HG03558 (cell line): ENCODE measurements at regions not wholly inside any gene's neighbourhood (a gene's known extent, or its start where the extent isn't known, plus 50 kb on each side); places are given as distances from the start of the nearest gene placed in this dataset.
"Not testable (repeated sequence)": the region's sequence is repeated elsewhere in the genome, so short reads cannot be mapped to it uniquely, and the experiment has no call there.

ENCODE experiments used
- ATAC-seq: cut with Tn5 transposase; IDR thresholded peaks from one replicate; pipeline ENCODE4 v1.9.1; 2021; ENCODE audit warnings: moderate number of reproducible peaks; ENCODE audit not compliant: unreplicated experiment; ENCODE audit errors: extremely low read depth

GRCh38 chr14:71382315-71382714 lies 475.1 kb downstream of the PCNX1 start:
- ATAC-seq, result no peak

- no peak for ATAC-seq
Observed at GRCh38 chr14:71383510-71383909, 476.3 kb downstream of the PCNX1 start.

GRCh38 chr14:71384007-71384845 lies 477.0 kb downstream of the PCNX1 start:
- ATAC-seq, result no peak

DNA sequence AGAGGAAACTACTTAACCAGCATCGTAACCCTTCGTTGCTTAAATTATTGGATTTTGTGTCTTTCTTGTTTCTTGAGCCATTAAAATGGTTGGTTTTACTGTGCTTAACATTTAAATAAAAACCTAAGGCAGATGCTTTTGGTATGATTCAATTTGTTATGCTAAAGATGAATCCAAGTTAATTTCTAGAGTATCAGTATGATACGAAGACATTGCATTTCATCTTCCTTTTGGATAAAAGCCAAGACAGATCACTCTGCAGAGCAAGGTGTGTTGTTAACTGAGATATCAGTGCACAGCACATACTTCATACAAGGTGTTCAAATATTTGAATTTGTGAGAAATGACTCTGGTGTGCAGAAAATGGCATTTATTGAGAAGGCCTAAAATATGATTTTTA lies 480.5 kb downstream of the PCNX1 start:
- no peak for ATAC-seq

- no peak for ATAC-seq
Observed at GRCh38 chr14:71388336-71388735, 481.1 kb downstream of the PCNX1 start.

GRCh38 chr14:71388862-71389261 lies 481.6 kb downstream of the PCNX1 start:
- no peak for ATAC-seq

GRCh38 chr14:71394386-71394785 lies 487.1 kb downstream of the PCNX1 start:
- no peak for ATAC-seq

GRCh38 chr14:71395151-71395604 lies 487.9 kb downstream of the PCNX1 start:
- ATAC-seq, result no peak

DNA sequence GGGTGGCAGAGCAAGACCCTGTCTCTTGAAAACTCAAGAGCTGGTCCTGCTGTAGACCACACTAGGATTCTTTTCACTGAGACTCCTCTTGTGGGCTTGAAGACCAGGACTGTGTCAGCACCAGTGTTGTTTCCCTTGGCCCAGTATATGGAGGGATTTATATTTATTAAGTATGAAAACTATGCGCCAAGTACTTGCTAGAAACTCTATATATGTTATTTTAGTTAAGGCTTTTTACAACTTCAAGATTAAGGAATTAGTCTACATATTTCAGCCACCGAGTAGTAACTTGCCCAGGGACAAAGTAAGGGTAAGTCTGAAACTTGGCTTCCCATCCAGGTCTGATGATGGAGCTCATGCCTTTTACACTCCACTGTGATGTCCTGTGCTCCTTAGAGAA lies 488.4 kb downstream of the PCNX1 start:
- ATAC-seq, result no peak

DNA sequence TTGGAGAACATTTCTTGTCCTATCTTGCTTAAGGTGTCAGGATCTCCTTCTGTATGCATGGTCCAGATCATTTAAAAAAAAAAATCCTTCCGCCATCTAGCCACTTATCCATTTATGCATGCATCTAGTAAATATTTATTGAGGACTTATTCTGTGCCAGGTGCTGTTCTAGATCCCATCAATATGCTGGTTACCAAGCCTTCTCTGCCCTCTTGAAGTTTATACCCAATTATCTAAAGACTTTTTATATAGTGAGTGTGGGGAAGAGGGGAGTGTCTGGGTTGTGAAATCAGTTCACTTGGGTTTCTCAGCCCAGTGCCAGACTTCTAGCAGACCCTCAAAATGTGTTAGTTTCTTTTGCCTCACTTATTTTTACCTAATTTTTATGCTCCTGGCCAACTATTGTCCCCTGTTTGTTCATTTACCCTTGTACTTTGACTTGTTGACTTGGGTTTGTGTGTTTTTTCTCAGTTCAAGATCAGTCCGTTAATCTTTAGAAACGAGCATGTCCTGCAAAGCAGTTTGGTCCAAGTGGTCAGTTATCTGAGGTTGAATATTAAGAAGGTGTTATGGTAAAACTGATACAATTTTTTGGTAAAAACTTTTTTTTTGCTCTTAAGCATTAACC lies 488.9 kb downstream of the PCNX1 start:
- no peak for ATAC-seq

DNA sequence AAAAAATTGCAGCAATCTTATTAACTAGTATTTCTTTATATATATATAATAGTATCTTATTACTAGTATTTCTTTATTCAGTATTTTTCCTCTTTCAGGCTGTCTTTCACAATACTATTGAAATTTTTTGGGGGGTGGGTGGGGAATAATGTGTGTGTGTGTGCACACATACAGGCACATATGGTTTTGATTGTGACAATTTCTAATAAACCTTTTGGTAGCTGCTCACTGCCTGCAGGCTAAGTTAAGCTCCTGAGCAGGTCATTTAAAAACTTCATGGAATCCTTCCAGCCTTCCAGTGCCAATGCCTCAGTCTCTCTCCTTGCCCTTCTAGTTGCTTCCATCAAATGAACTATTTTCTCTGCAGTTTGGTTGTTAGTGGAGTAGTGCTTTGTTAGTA lies 490.1 kb downstream of the PCNX1 start:
- ATAC-seq, result no peak

DNA sequence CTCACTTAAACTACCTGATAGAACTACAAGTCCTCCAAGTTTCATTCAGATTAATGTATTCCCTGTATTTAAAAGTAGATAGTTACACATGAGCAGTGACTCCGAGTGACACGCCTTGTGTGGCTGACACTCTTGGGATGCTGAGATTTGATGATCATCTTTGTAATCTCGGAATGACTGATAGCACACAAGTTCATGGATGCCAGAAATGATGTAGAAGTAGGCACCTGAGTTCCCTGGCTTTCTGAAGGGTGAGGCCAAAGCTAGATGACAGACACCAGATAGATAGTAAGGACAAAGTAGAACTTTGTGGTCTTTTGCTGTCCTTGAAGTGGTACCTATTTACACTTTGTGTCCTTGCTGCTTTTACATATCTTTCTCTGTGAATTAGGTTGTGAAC lies 491.2 kb downstream of the PCNX1 start:
- no peak for ATAC-seq

DNA sequence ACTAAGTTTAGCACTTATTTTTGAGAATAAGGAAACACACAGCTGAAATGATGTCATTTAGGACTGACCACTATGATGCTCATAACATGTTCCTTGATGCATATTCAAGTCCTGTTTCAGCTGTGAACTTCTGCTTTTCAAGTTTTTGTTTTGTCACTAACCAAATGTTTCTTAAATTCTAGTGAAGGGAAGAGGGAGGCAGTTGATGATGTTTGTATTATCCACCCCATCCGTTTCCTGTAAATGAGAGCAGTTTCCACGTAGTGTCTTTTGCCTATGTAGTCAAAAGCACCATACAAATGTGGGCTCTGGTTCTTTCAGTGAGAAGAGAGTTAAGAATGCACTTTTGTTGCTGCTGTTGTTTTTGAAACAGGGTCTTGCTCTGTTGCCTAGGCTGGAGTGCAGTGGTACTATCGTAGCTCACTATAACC lies 491.8 kb downstream of the PCNX1 start:
- ATAC-seq, result peak; percentile 55

GRCh38 chr14:71400871-71401321 lies 493.6 kb downstream of the PCNX1 start:
- no peak for ATAC-seq

DNA sequence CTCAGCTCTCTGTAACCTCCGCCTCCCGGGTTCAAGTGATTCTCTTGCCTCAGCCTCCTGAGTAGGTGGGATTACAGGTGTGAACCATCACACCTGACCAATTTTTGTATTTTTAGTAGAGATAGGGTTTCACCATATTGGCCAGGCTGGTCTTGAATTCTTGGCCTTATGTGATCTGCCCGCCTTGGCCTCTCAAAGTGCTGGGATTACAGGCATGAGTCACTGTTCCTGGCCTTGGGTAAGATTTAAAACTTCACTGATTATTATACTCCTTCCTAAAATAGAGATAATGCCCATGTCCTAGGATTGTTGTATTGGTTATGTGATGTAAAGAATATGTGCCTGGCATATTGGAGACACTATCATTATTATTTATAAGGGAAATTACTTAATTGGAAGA lies 495.2 kb downstream of the PCNX1 start:
- ATAC-seq, result not testable (repeated sequence)

- no peak for ATAC-seq
Observed at GRCh38 chr14:71403656-71404055, 496.4 kb downstream of the PCNX1 start.

DNA sequence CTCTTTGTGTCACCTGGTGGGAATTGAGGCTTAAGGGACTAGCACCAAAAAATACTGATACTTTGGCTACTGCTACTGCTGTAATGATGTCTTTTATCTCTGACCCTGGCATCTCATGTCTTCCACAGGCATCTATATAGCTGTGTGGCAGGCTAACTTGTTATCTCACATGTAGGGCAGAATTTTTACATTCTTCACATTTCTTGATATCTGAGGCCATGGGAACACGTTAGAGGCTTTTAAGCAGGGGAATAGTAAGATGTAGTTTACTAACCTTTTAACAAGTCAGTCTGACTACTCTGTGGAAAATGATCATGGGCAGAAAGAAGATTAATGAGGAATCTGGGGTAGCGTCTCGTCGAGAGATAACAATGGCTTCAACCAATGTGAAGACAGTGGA lies 498.4 kb downstream of the PCNX1 start:
- no peak for ATAC-seq

DNA sequence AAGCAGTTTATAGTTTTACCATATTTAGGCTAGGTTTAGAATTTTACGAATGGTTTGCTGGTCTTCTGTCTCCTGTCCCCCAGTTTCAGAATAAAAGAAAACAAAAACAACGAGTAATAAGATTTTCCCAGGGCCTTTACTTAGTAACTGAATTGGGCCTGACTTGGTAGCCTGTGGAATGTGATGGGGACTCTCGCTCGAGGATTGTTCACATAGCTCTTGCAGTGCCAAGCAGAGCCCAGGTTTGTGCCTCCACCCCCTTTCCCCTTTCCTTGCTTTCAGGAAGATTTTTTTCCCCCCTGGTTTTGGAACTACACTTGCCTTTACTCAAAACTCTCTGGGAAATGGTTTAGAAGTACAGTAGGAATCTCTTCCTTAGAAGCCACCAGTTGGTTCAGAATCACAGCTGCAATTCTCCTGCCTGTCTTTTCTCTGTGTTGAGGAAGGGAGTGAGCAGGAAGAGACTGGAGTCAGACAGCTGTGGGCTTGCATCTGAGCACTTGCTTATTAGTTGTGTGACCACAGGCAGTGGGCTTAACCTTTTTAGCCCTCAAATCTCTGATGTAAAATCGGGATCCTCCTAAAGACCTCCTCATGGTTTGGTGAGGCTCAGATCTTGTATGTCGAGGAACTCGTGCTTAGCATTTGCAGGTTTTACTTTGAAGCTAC lies 501.2 kb downstream of the PCNX1 start:
- no peak for ATAC-seq

DNA sequence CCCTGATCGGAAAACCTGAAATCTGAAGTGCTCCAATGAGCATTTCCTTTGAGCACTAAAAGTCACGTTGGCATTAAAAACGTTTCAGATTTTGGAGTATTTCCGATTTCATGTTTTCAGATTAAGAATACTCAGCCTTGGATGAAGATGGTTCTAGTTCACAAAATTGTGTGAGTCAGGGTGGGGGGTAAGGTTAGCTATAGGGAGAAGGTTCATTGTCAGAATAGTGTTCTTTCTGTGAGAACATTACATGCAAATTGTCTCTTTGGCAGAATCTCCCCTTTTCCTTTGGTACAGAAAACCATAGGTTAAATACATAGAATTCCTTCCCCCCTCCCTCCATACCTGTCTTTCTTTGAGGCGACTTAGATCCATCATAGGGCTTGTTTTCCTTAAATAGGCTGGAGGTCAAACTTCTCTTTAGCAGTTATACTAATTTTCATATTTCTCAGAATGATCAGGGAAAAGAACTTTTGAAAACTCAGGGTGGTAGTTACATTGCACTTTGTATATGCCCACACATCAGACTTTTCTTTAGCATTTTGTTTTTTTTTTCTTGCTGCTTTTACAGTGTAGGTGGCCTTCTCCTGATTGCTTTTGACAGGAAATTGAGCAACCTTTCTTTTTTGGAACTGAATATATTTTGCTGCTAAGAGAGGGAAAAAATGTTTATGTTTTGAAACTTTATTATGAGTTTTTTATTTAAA lies 503.5 kb downstream of the PCNX1 start:
- ATAC-seq, result no peak

GRCh38 chr14:71411285-71411595 lies 504.0 kb downstream of the PCNX1 start:
- ATAC-seq, result no peak

GRCh38 chr14:71411738-71412137 lies 504.5 kb downstream of the PCNX1 start:
- no peak for ATAC-seq
